SK-N-SH (cell line): ENCODE measurements at regions not wholly inside any gene's neighbourhood (a gene's known extent, or its start where the extent isn't known, plus 50 kb on each side); places are given as distances from the start of the nearest gene placed in this dataset.
A peak's percentile ranks its signal among the peaks of the same experiment; 100 is the strongest.

Experiments used
- CTCF ChIA-PET: fragments of 300-600, 350-600 bp; formaldehyde crosslinking; extraction: SDS; loops from one replicate; lab custom pipeline; 2021; lab: Yijun Ruan, JAX
- POLR2A ChIA-PET: fragments of 350-600 bp; sonication (Branson Sonifier 250); formaldehyde crosslinking; extraction: SDS; loops from one replicate; lab custom pipeline; 2020; ENCODE audit warnings: antibody characterized with exemption, inconsistent platforms; lab: Yijun Ruan, JAX
- DNase-seq: peaks from one replicate; pipeline ENCODE4 v3.0.0; 2012
- H2AFZ ChIP-seq: fragments of 200-600 bp; sonication (generic); 2 replicates; pipeline ENCODE4 v1.8.1; 2016; ENCODE audit warnings: antibody characterized with exemption, mild to moderate bottlenecking, low read depth
- H3F3A ChIP-seq: fragments of 200-600 bp; sonication (generic); replicated peaks from 2 replicates; pipeline ENCODE3; 2016; ENCODE audit warnings: antibody characterized with exemption, mild to moderate bottlenecking; ENCODE audit not compliant: insufficient read depth
- H3K27ac ChIP-seq, 2 experiments: fragments of 200-500 bp in 1 of 2; fragments of 200-600 bp in 1 of 2; sonication (Bioruptor generic) in 1 of 2; sonication (generic), shearing (Covaris generic) in 1 of 2; 2 replicates each; pipeline versions ENCODE4 v1.5.1 to v1.6.1; 2014 to 2016; ENCODE audit warnings: low read depth in 2 of 2, inconsistent platforms in 1 of 2, low read length in 1 of 2, mild to moderate bottlenecking in 1 of 2, mixed read lengths in 1 of 2
- H3K27me3 ChIP-seq: fragments of 200-600 bp; sonication (generic), shearing (Covaris generic); 2 replicates; pipeline ENCODE4 v1.6.1; 2016; ENCODE audit warnings: mixed run types; ENCODE audit not compliant: insufficient read depth
- H3K36me3 ChIP-seq, 2 experiments: fragments of 200-500 bp in 1 of 2; fragments of 200-600 bp in 1 of 2; sonication (Bioruptor generic) in 1 of 2; sonication (generic) in 1 of 2; replicated peaks in 1 of 2; 2 replicates each; pipeline versions ENCODE3 to v1.5.1; 2014 to 2016; ENCODE audit warnings: low read length in 1 of 2, mild to moderate bottlenecking in 1 of 2; ENCODE audit not compliant: insufficient read depth in 2 of 2, control insufficient read depth in 1 of 2
- H3K4me1 ChIP-seq, 2 experiments: fragments of 200-500 bp in 1 of 2; fragments of 200-600 bp in 1 of 2; sonication (Bioruptor generic) in 1 of 2; sonication (generic), shearing (Covaris generic) in 1 of 2; 2 replicates each; pipeline versions ENCODE4 v1.5.1 to v1.6.1; 2014 to 2016; ENCODE audit warnings: low read depth in 1 of 2, low read length in 1 of 2, mixed run types in 1 of 2; ENCODE audit not compliant: insufficient read depth in 2 of 2, control insufficient read depth in 1 of 2
- H3K4me2 ChIP-seq: fragments of 200-600 bp; sonication (generic), shearing (Covaris generic); 2 replicates; pipeline ENCODE4 v1.6.1; 2017; ENCODE audit warnings: mixed run types
- H3K4me3 ChIP-seq, 2 experiments: fragments of 200-500 bp in 1 of 2; fragments of 200-600 bp in 1 of 2; sonication (Bioruptor generic) in 1 of 2; sonication (generic), shearing (Covaris generic) in 1 of 2; 2 replicates each; pipeline versions ENCODE4 v1.5.1 to v1.8.1; 2014 to 2016; ENCODE audit warnings: low read depth in 2 of 2, inconsistent platforms in 1 of 2, low read length in 1 of 2, mild to moderate bottlenecking in 1 of 2, mixed read lengths in 1 of 2, moderate library complexity in 1 of 2
- H3K79me2 ChIP-seq: fragments of 200-600 bp; sonication (generic); 2 replicates; pipeline ENCODE4 v1.8.1; 2017; ENCODE audit warnings: mild to moderate bottlenecking; ENCODE audit not compliant: insufficient read depth
- H3K9ac ChIP-seq: fragments of 200-600 bp; sonication (generic); 2 replicates; pipeline ENCODE4 v1.6.1; 2017; ENCODE audit warnings: mixed run types
- H3K9me2 ChIP-seq: fragments of 200-600 bp; sonication (generic); 2 replicates; pipeline ENCODE4 v1.6.1; 2017; ENCODE audit warnings: mixed run types
- H3K9me3 ChIP-seq: fragments of 200-600 bp; sonication (generic); 2 replicates; pipeline ENCODE4 v1.6.1; 2017; ENCODE audit warnings: mixed run types, mild to moderate bottlenecking, moderate library complexity
- H4K20me1 ChIP-seq: fragments of 200-600 bp; sonication (generic); 2 replicates; pipeline ENCODE4 v1.6.1; 2017; ENCODE audit warnings: mild to moderate bottlenecking, mixed run types; ENCODE audit not compliant: insufficient read depth
- CTCF ChIP-seq: fragments of 200-600 bp; sonication (generic); IDR thresholded peaks from 2 replicates; pipeline ENCODE4 v1.6.1; 2017; ENCODE audit warnings: antibody characterized with exemption, mild to moderate bottlenecking, moderate library complexity
- EP300 ChIP-seq, 2 experiments: IDR thresholded peaks; 2 replicates each; pipeline versions ENCODE4 v1.4.0 to v1.6.1; 2012; ENCODE audit warnings: borderline replicate concordance in 1 of 2, low read depth in 1 of 2, low read length in 1 of 2
- FOSL2 ChIP-seq: IDR thresholded peaks from 2 replicates; pipeline ENCODE4 v1.4.0; 2012; ENCODE audit warnings: low read depth, mild to moderate bottlenecking, moderate library complexity, borderline replicate concordance
- FOXJ3 ChIP-seq: sonication (generic); formaldehyde crosslinking; IDR thresholded peaks from 2 replicates; pipeline ENCODE4 v1.5.1; 2020; ENCODE audit warnings: mild to moderate bottlenecking, missing genetic modification reagents
- IRF3 ChIP-seq: fragments of 150-350 bp; IDR thresholded peaks from 2 replicates; pipeline ENCODE4 v1.6.1; 2016; ENCODE audit warnings: mild to moderate bottlenecking, low read depth, low read length
- JUND ChIP-seq: IDR thresholded peaks from 2 replicates; pipeline ENCODE4 v1.4.0; 2012
- MAX ChIP-seq: IDR thresholded peaks from 2 replicates; pipeline ENCODE4 v1.4.0; 2012; ENCODE audit warnings: low read depth
- MEF2A ChIP-seq: IDR thresholded peaks from 2 replicates; pipeline ENCODE4 v1.4.0; 2012; ENCODE audit warnings: low read depth, borderline replicate concordance
- MXI1 ChIP-seq: IDR thresholded peaks from 2 replicates; pipeline ENCODE4 v1.6.1; 2012; ENCODE audit warnings: mild to moderate bottlenecking, low read depth, low read length, improper control_type of control experiment
- NFIC ChIP-seq: IDR thresholded peaks from 2 replicates; pipeline ENCODE4 v1.4.0; 2012; ENCODE audit warnings: borderline replicate concordance
- PBX3 ChIP-seq: IDR thresholded peaks from 2 replicates; pipeline ENCODE4; 2012
- RAD21 ChIP-seq: IDR thresholded peaks from 2 replicates; pipeline ENCODE4 v1.6.1; 2012; ENCODE audit warnings: mild to moderate bottlenecking, low read length
- RCOR1 ChIP-seq: fragments of 150-350 bp; IDR thresholded peaks from 2 replicates; pipeline ENCODE4 v1.6.1; 2017; ENCODE audit warnings: antibody characterized with exemption, low read length
- RFX5 ChIP-seq: IDR thresholded peaks from 2 replicates; pipeline ENCODE4 v1.6.1; 2012; ENCODE audit warnings: mild to moderate bottlenecking, improper control_type of control experiment, low read length
- RXRA ChIP-seq: IDR thresholded peaks from 2 replicates; pipeline ENCODE4 v1.4.0; 2012; ENCODE audit warnings: low read depth, mild to moderate bottlenecking, borderline replicate concordance
- TCF12 ChIP-seq: IDR thresholded peaks from 2 replicates; pipeline ENCODE4 v1.4.0; 2012
- WGBS: methylation state at CpG from one replicate; pipeline ENCODE4 v1.1.6; 2017; ENCODE audit warnings: low lambda C conversion rate; 5-methylcytosine and 5-hydroxymethylcytosine counted together

- H3K79me2 ChIP-seq: no peaks in the 10 kb centered on the region
- H3K9me3 ChIP-seq: no peaks in the 10 kb centered on the region
- peaks cover 3 to 6% of the 10 kb centered on the region in 2 experiments; a peak in 2 of 4 replicates for H3K4me1 ChIP-seq
- no peak for TF ChIP-seq CTCF
- TF ChIP-seq RCOR1: no peak
- TF ChIP-seq MXI1: no peak
- TF ChIP-seq JUND: no peak
- no peak for TF ChIP-seq FOXJ3 (CRISPR knock-in tag)
- no peak for TF ChIP-seq MEF2A
- no peak for TF ChIP-seq EP300 (IDR thresholded peaks at IDR 0.05; ENCODE audit: borderline replicate concordance in 1 of 2, low read depth in 1 of 2, low read length in 1 of 2)
- TF ChIP-seq NFIC: no peak
- no peak for TF ChIP-seq IRF3
- 0 out of 2 replicates have a peak, but pooled peaks have one; percentile 5 for TF ChIP-seq FOSL2
- 0 out of 2 replicates have a peak, but pooled peaks have one; percentile 47 for TF ChIP-seq RXRA
- no peak overlapping the region for H3K9ac ChIP-seq
- no peaks in the 10 kb centered on the region for H3K36me3 ChIP-seq
- H3K4me3 ChIP-seq: no peak overlapping the region
- ChIA-PET CTCF (interaction anchor here (1.2 to 11.4 kb wide), 4 partner anchors 11 to 229 kb away, joined by 5 to 126 read pairs (median 21); no protein-coding TSS in a partner anchor), POLR2A (interaction anchor here (0.6 to 0.8 kb wide), 2 partner anchors 64 to 185 kb away, joined by 3 read pairs; no protein-coding TSS in a partner anchor)
- peak overlapping the region; percentile 53; the same call in 1 of the 2 replicates for H2AFZ ChIP-seq
- H3K4me2 ChIP-seq: no peak overlapping the region
- DNase-seq: no peak
- 56% methylated on average over 5 of the region's 5 CpGs for WGBS
- H4K20me1 ChIP-seq: no peaks in the 10 kb centered on the region
- H3K27me3 ChIP-seq: no peaks in the 10 kb centered on the region
- no peak overlapping the region for H3K27ac ChIP-seq
- no peaks in the 10 kb centered on the region for H3K9me2 ChIP-seq
- H3F3A ChIP-seq: peaks cover 6% of the 10 kb centered on the region
Measured at GRCh38 chr11:123249354-123249753, 54.3 kb upstream of the CLMP start.

- H3K79me2 ChIP-seq: no peaks in the 10 kb centered on the region
- no peak overlapping the region for H3K4me3 ChIP-seq
- CTCF ChIA-PET: interaction anchor here (0.6 to 19.9 kb wide), 55 partner anchors 7 to 329 kb away, joined by 3 to 437 read pairs (median 6); partner anchors contain the start of gene CLMP
- H3K9me3 ChIP-seq: no peaks in the 10 kb centered on the region
- no peak overlapping the region for H3K27ac ChIP-seq
- no peak overlapping the region for H3K4me2 ChIP-seq
- no peak for TF ChIP-seq RFX5
- no peak for TF ChIP-seq RAD21
- TF ChIP-seq MAX: no peak
- TF ChIP-seq RXRA: no peak
- TF ChIP-seq PBX3: peak; percentile 53
- TF ChIP-seq TCF12: peak; percentile 20; the same call in 1 of the 2 replicates
- no peak for TF ChIP-seq MEF2A
- no peak for TF ChIP-seq NFIC
- no peaks in the 10 kb centered on the region for H3K9me2 ChIP-seq
- H3K4me1 ChIP-seq: peaks cover 3 to 14% of the 10 kb centered on the region in 2 experiments; a peak in 2 of 4 replicates
- H3F3A ChIP-seq: peaks cover 3% of the 10 kb centered on the region
- peak overlapping the region; percentile 65; the same call in 1 of the 2 replicates for H2AFZ ChIP-seq
- H3K9ac ChIP-seq: no peak overlapping the region
- no peaks in the 10 kb centered on the region for H3K36me3 ChIP-seq
- POLR2A ChIA-PET: interaction anchor here (0.6 to 3.3 kb wide), 4 partner anchors 52 to 186 kb away, joined by 3 to 9 read pairs (median 7); partner anchors contain the start of genes CLMP and HSPA8
- no peaks in the 10 kb centered on the region for H3K27me3 ChIP-seq
- H4K20me1 ChIP-seq: no peaks in the 10 kb centered on the region
- DNase-seq: peak; percentile 33
- WGBS: 28% methylated on average over 6 of the region's 6 CpGs
Measured at GRCh38 chr11:123247813-123248379, 52.8 kb upstream of the CLMP start.
